ENCODE measurements at regions not wholly inside any gene's neighbourhood (a gene's known extent, or its start where the extent isn't known, plus 50 kb on each side); places are given as distances from the start of the nearest gene placed in this dataset.
A peak's percentile ranks its signal among the peaks of the same experiment; 100 is the strongest.

- in situ Hi-C loops (cut with HindIII; ENCODE audit: low sequenced_read_pairs), result no loop called here
- TF ChIP-seq CTCF (IDR thresholded peaks at IDR 0.05; ENCODE audit: low read depth, low read length), result no peak
- H3K4me3 ChIP-seq (ENCODE audit: low read depth, low read length), result no peak overlapping the region
- no peak for DNase-seq (ENCODE audit: low read depth, low spot score)
Observed at GRCh38 chr7:52779004-52779403, 256.4 kb upstream of the POM121L12 start.

GRCh38 chr7:52777051-52777822, 258.2 kb upstream of the POM121L12 start:
- no peak overlapping the region for H3K4me3 ChIP-seq (ENCODE audit: low read depth, low read length)
- DNase-seq (ENCODE audit: low read depth, low spot score), result no peak
- no peak for TF ChIP-seq CTCF (IDR thresholded peaks at IDR 0.05; ENCODE audit: low read depth, low read length)
- in situ Hi-C loops (cut with HindIII; ENCODE audit: low sequenced_read_pairs), result no loop called here

GRCh38 chr7:52775876-52776275, 259.6 kb upstream of the POM121L12 start:
- TF ChIP-seq CTCF (IDR thresholded peaks at IDR 0.05; ENCODE audit: low read depth, low read length), result no peak
- no peak overlapping the region for H3K4me3 ChIP-seq (ENCODE audit: low read depth, low read length)
- in situ Hi-C loops (cut with HindIII; ENCODE audit: low sequenced_read_pairs), result no loop called here
- DNase-seq (ENCODE audit: low read depth, low spot score), result no peak

GRCh38 chr7:52771177-52771576, 264.3 kb upstream of the POM121L12 start:
- H3K4me3 ChIP-seq (ENCODE audit: low read depth, low read length), result no peak overlapping the region
- in situ Hi-C loops (cut with HindIII; ENCODE audit: low sequenced_read_pairs), result no loop called here
- DNase-seq (ENCODE audit: low read depth, low spot score), result no peak
- TF ChIP-seq CTCF (IDR thresholded peaks at IDR 0.05; ENCODE audit: low read depth, low read length), result no peak

GRCh38 chr7:52764492-52765169, 270.8 kb upstream of the POM121L12 start:
- DNase-seq (ENCODE audit: low read depth, low spot score), result peak; percentile 26
- TF ChIP-seq CTCF (IDR thresholded peaks at IDR 0.05; ENCODE audit: low read depth, low read length), result no peak
- in situ Hi-C loops (cut with HindIII; ENCODE audit: low sequenced_read_pairs), result no loop called here
- H3K4me3 ChIP-seq (ENCODE audit: low read depth, low read length), result no peak overlapping the region

- in situ Hi-C loops (cut with HindIII; ENCODE audit: low sequenced_read_pairs), result no loop called here
- DNase-seq (ENCODE audit: low read depth, low spot score), result no peak
- TF ChIP-seq CTCF (IDR thresholded peaks at IDR 0.05; ENCODE audit: low read depth, low read length), result no peak
- H3K4me3 ChIP-seq (ENCODE audit: low read depth, low read length), result no peak overlapping the region
Observed at GRCh38 chr7:52758356-52758755, 277.1 kb upstream of the POM121L12 start.
